ENCODE measurements at regions not wholly inside any gene's neighbourhood (a gene's known extent, or its start where the extent isn't known, plus 50 kb on each side); places are given as distances from the start of the nearest gene placed in this dataset.

- DNase-seq (ENCODE audit: low read depth): no peak
Observed at GRCh38 chr18:10225300-10225699, 229.1 kb upstream of the APCDD1 start.

GRCh38 chr18:10226971-10227370 lies 227.5 kb upstream of the APCDD1 start:
- DNase-seq (ENCODE audit: low read depth): no peak

GRCh38 chr18:10228326-10228725 lies 226.1 kb upstream of the APCDD1 start:
- DNase-seq (ENCODE audit: low read depth): no peak

- DNase-seq (ENCODE audit: low read depth): no peak
Observed at GRCh38 chr18:10229458-10229857, 225.0 kb upstream of the APCDD1 start.

GRCh38 chr18:10230072-10230471 lies 224.4 kb upstream of the APCDD1 start:
- peak; percentile 32 for DNase-seq (ENCODE audit: low read depth)

- DNase-seq (ENCODE audit: low read depth): no peak
Observed at GRCh38 chr18:10231220-10231619, 223.2 kb upstream of the APCDD1 start.

GRCh38 chr18:10232062-10232461 lies 222.4 kb upstream of the APCDD1 start:
- DNase-seq (ENCODE audit: low read depth): no peak

- no peak for DNase-seq (ENCODE audit: low read depth)
Observed at GRCh38 chr18:10233082-10233875, 221.2 kb upstream of the APCDD1 start.

GRCh38 chr18:10234281-10234680 lies 220.2 kb upstream of the APCDD1 start:
- DNase-seq (ENCODE audit: low read depth): no peak

- DNase-seq (ENCODE audit: low read depth): peak; percentile 6
Observed at GRCh38 chr18:10234912-10235660, 219.3 kb upstream of the APCDD1 start.

GRCh38 chr18:10235661-10235952 lies 218.8 kb upstream of the APCDD1 start:
- no peak for DNase-seq (ENCODE audit: low read depth)

- DNase-seq (ENCODE audit: low read depth): no peak
Observed at GRCh38 chr18:10239103-10239502, 215.3 kb upstream of the APCDD1 start.

- DNase-seq (ENCODE audit: low read depth): no peak
Observed at GRCh38 chr18:10239991-10240634, 214.3 kb upstream of the APCDD1 start.

GRCh38 chr18:10240973-10241372 lies 213.5 kb upstream of the APCDD1 start:
- no peak for DNase-seq (ENCODE audit: low read depth)

- DNase-seq (ENCODE audit: low read depth): no peak
Observed at GRCh38 chr18:10241579-10241978, 212.9 kb upstream of the APCDD1 start.

GRCh38 chr18:10242936-10243680 lies 211.3 kb upstream of the APCDD1 start:
- DNase-seq (ENCODE audit: low read depth): no peak

- DNase-seq (ENCODE audit: low read depth): no peak
Observed at GRCh38 chr18:10244341-10244740, 210.1 kb upstream of the APCDD1 start.

GRCh38 chr18:10245031-10245845 lies 209.2 kb upstream of the APCDD1 start:
- no peak for DNase-seq (ENCODE audit: low read depth)

GRCh38 chr18:10245846-10246175 lies 208.6 kb upstream of the APCDD1 start:
- no peak for DNase-seq (ENCODE audit: low read depth)

GRCh38 chr18:10247021-10247741 lies 207.3 kb upstream of the APCDD1 start:
- DNase-seq (ENCODE audit: low read depth): no peak

- no peak for DNase-seq (ENCODE audit: low read depth)
Observed at GRCh38 chr18:10247742-10248082, 206.7 kb upstream of the APCDD1 start.
